GM19395 (cell line): ENCODE measurements at regions not wholly inside any gene's neighbourhood (a gene's known extent, or its start where the extent isn't known, plus 50 kb on each side); places are given as distances from the start of the nearest gene placed in this dataset.
"Not testable (repeated sequence)": the region's sequence is repeated elsewhere in the genome, so short reads cannot be mapped to it uniquely, and the experiment has no call there.

Experiments used
- ATAC-seq: cut with Tn5 transposase; IDR thresholded peaks from one replicate; pipeline ENCODE4 v1.9.1; 2021; ENCODE audit warnings: mild to moderate bottlenecking, moderate library complexity; ENCODE audit not compliant: unreplicated experiment

- no peak for ATAC-seq
Measured at GRCh38 chr19:20397292-20397691, 168.3 kb downstream of the ZNF737 start.

- ATAC-seq = no peak
Measured at GRCh38 chr19:20388706-20389225, 176.8 kb downstream of the ZNF737 start.

GRCh38 chr19:20385061-20385460, 180.5 kb downstream of the ZNF737 start:
- no peak for ATAC-seq

- ATAC-seq = no peak
Measured at GRCh38 chr19:20371911-20372310, 193.7 kb downstream of the ZNF737 start.

- not testable (repeated sequence) for ATAC-seq
Measured at GRCh38 chr19:20371304-20371703, 194.3 kb downstream of the ZNF737 start.

- ATAC-seq = no peak
Measured at GRCh38 chr19:20367811-20368294, 197.7 kb downstream of the ZNF737 start.

GRCh38 chr19:20365146-20365545, 198.1 kb downstream of the ZNF486 start:
- ATAC-seq = no peak

- ATAC-seq = no peak
Measured at GRCh38 chr19:20359933-20360720, 193.1 kb downstream of the ZNF486 start.

GRCh38 chr19:20358841-20359465, 191.9 kb downstream of the ZNF486 start:
- ATAC-seq = not testable (repeated sequence)

- ATAC-seq = no peak
Measured at GRCh38 chr19:20357921-20358320, 190.9 kb downstream of the ZNF486 start.

GRCh38 chr19:20351244-20351643, 184.2 kb downstream of the ZNF486 start:
- ATAC-seq = no peak

GRCh38 chr19:20349206-20349605, 182.2 kb downstream of the ZNF486 start:
- ATAC-seq = no peak

- ATAC-seq = no peak
Measured at GRCh38 chr19:20339444-20339843, 172.4 kb downstream of the ZNF486 start.

GRCh38 chr19:20334760-20335159, 167.7 kb downstream of the ZNF486 start:
- no peak for ATAC-seq

- no peak for ATAC-seq
Measured at GRCh38 chr19:20333508-20333907, 166.5 kb downstream of the ZNF486 start.

- no peak for ATAC-seq
Measured at GRCh38 chr19:20325151-20325550, 158.1 kb downstream of the ZNF486 start.

- ATAC-seq = no peak
Measured at GRCh38 chr19:20321139-20321763, 154.2 kb downstream of the ZNF486 start.

GRCh38 chr19:20320191-20320590, 153.2 kb downstream of the ZNF486 start:
- no peak for ATAC-seq

- no peak for ATAC-seq
Measured at GRCh38 chr19:20318616-20319015, 151.6 kb downstream of the ZNF486 start.

- ATAC-seq = no peak
Measured at GRCh38 chr19:20315543-20315942, 148.5 kb downstream of the ZNF486 start.

GRCh38 chr19:20313894-20314293, 146.9 kb downstream of the ZNF486 start:
- ATAC-seq = no peak

- ATAC-seq = no peak
Measured at GRCh38 chr19:20307127-20307526, 140.1 kb downstream of the ZNF486 start.
